ENCODE measurements at regions not wholly inside any gene's neighbourhood (a gene's known extent, or its start where the extent isn't known, plus 50 kb on each side); places are given as distances from the start of the nearest gene placed in this dataset.
"Not testable (repeated sequence)": the region's sequence is repeated elsewhere in the genome, so short reads cannot be mapped to it uniquely, and the experiment has no call there.

- peak; percentile 4 for DNase-seq (ENCODE audit: low read depth)
Observed at GRCh38 chr5:67880876-67881275, 334.7 kb upstream of the PIK3R1 start.

GRCh38 chr5:67880511-67880805 lies 335.1 kb upstream of the PIK3R1 start:
- peak; percentile 3 for DNase-seq (ENCODE audit: low read depth)

GRCh38 chr5:67879620-67880510 lies 335.7 kb upstream of the PIK3R1 start:
- peak; percentile 60 for DNase-seq (ENCODE audit: low read depth)

- no peak for DNase-seq (ENCODE audit: low read depth)
Observed at GRCh38 chr5:67878933-67879332, 336.6 kb upstream of the PIK3R1 start.

- DNase-seq (ENCODE audit: low read depth): no peak
Observed at GRCh38 chr5:67876371-67876770, 339.2 kb upstream of the PIK3R1 start.

- DNase-seq (ENCODE audit: low read depth): no peak
Observed at GRCh38 chr5:67875601-67876000, 340.0 kb upstream of the PIK3R1 start.

- DNase-seq (ENCODE audit: low read depth): no peak
Observed at GRCh38 chr5:67873935-67874334, 341.6 kb upstream of the PIK3R1 start.

- DNase-seq (ENCODE audit: low read depth): no peak
Observed at GRCh38 chr5:67870662-67871061, 344.9 kb upstream of the PIK3R1 start.

GRCh38 chr5:67864335-67864734 lies 351.2 kb upstream of the PIK3R1 start:
- not testable (repeated sequence) for DNase-seq (ENCODE audit: low read depth)

- DNase-seq (ENCODE audit: low read depth): no peak
Observed at GRCh38 chr5:67858471-67859031, 357.0 kb upstream of the PIK3R1 start.

- no peak for DNase-seq (ENCODE audit: low read depth)
Observed at GRCh38 chr5:67857502-67857901, 358.1 kb upstream of the PIK3R1 start.

- no peak for DNase-seq (ENCODE audit: low read depth)
Observed at GRCh38 chr5:67855523-67855922, 360.0 kb upstream of the PIK3R1 start.

GRCh38 chr5:67850906-67851305 lies 364.6 kb upstream of the PIK3R1 start:
- not testable (repeated sequence) for DNase-seq (ENCODE audit: low read depth)

GRCh38 chr5:67844924-67845323 lies 370.6 kb upstream of the PIK3R1 start:
- DNase-seq (ENCODE audit: low read depth): no peak

GRCh38 chr5:67842806-67843205 lies 372.8 kb upstream of the PIK3R1 start:
- DNase-seq (ENCODE audit: low read depth): peak; percentile 28

GRCh38 chr5:67837225-67837624 lies 378.3 kb upstream of the PIK3R1 start:
- not testable (repeated sequence) for DNase-seq (ENCODE audit: low read depth)

- not testable (repeated sequence) for DNase-seq (ENCODE audit: low read depth)
Observed at GRCh38 chr5:67836496-67836895, 379.1 kb upstream of the PIK3R1 start.

GRCh38 chr5:67831048-67831447 lies 384.5 kb upstream of the PIK3R1 start:
- DNase-seq (ENCODE audit: low read depth): no peak

- DNase-seq (ENCODE audit: low read depth): no peak
Observed at GRCh38 chr5:67827541-67827940, 388.0 kb upstream of the PIK3R1 start.

- DNase-seq (ENCODE audit: low read depth): no peak
Observed at GRCh38 chr5:67824852-67825251, 390.7 kb upstream of the PIK3R1 start.

- no peak for DNase-seq (ENCODE audit: low read depth)
Observed at GRCh38 chr5:67817652-67818051, 397.9 kb upstream of the PIK3R1 start.

GRCh38 chr5:67816456-67816855 lies 399.1 kb upstream of the PIK3R1 start:
- peak; percentile 7 for DNase-seq (ENCODE audit: low read depth)
